Right forelimb (tissue), 1 donor: ENCODE measurements at regions not wholly inside any gene's neighbourhood (a gene's known extent, or its start where the extent isn't known, plus 50 kb on each side); places are given as distances from the start of the nearest gene placed in this dataset.
"Not testable (repeated sequence)": the region's sequence is repeated elsewhere in the genome, so short reads cannot be mapped to it uniquely, and the experiment has no call there.

ENCODE experiments used
- DNase-seq: peaks from one replicate; pipeline ENCODE4 v3.0.0-alpha.2; 2018

DNA sequence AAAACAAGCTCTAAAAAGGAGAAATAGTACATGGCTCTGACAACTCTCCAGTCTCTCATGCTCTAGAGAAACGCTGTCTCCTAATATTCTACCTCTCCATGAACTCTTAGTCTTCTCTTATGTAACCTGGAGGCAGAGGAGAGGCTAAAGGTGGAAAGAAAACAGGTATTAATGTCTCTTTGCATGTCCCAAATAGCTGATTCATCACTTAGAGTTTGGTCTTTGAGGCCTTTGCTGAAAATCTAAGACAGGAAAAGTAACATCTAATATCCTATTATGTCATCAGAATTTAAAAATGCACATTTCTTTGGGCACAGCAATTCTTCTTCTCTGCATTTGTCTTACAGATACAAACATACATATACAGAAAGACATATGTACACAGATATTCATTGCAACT is 127.2 kb downstream of the DHRS2 start:
- no peak for DNase-seq

DNA sequence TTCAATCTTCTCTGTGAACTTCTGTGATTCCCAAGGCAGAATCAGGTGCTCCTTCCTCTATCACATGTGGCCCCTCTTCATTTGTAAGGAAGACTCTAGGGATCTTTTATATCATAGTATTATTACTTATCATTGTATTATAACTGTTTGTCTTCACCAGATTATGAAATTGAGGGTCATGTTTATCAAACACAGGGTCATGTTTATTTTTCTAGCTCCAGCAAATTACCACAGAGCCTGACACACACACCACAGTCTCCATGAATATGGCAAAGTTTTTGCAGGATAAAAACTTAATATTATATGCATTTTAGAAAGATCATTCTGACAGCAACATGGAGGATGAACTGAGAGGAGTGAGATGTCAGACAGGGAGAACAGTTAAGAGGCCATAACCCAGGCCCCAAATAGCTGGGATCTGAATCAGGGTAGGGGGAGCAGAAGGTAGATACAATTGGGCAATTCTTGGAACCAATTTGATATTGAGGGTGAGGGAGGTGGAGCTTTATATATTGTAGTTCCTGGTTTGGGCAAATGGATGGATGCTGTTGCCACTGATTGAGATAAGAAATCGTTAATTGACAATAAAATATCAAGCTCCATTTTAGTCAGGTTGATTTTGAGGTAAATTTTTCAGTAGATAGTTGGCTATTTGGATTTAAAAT is 130.7 kb downstream of the DHRS2 start:
- no peak for DNase-seq

- not testable (repeated sequence) for DNase-seq
Observed at GRCh38 chr14:23769221-23769728, 133.1 kb downstream of the DHRS2 start.

DNA sequence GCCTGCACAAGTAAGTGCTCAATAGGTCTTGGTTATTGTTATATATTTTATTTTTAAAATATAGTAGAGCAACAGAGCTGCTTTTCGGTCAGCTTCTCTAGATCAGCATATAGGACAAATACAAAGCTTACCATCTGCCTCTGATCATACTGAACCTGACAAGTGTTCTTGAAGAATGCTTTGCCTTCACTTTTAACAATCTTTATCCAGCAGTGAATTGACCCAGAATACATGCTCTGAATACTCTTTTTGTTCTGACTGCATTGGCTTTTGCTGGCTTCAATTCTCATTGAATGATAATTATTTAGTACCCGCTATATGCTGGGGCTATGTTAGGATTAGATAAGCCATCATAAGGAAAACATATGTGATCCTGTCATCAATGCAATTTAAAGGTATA is 137.8 kb downstream of the DHRS2 start:
- no peak for DNase-seq

DNA sequence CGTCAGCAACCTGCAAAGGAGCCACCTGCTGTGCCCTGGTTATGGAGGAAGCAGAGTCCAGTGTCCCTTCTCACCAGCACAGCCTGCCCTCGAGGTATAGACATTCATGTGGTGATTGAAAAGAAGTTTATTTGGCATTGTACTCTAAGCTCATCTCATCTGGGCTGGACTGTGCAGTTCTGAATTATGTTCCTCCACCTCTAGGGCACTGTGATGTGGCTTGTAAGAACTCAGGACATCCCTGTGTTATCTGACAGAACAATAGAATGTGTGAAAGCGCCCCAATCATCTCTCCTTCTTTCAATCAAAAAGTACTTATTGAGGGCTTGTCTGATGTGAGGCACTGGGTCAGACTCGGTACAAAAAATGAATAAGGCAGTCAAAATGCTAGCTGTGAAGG is 140.1 kb downstream of the DHRS2 start:
- DNase-seq, result no peak

GRCh38 chr14:23785208-23785607 is 149.0 kb downstream of the DHRS2 start:
- DNase-seq, result no peak

- DNase-seq, result no peak
Observed at GRCh38 chr14:23787436-23787835, 151.3 kb downstream of the DHRS2 start.

DNA sequence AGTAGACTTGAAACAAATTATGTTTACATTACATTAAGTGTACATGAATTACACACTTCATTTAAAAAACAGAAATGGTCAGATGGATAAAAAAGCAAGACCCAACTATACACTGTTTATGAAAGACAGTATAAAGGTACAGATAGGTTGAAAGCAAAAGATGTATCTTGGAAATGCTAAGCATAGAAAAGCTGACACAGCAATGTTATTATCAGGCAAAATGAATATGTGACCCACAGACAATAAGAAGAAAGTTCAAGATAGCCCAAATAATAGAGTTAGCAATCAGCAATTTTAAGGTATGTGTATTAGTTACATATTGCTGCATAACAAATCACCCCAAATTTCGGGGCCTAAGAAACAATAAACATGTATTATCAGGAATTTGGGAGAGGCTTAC is 153.5 kb downstream of the DHRS2 start:
- DNase-seq, result no peak

GRCh38 chr14:23793532-23793931 is 157.4 kb downstream of the DHRS2 start:
- DNase-seq, result no peak

- no peak for DNase-seq
Observed at GRCh38 chr14:23800811-23801210, 152.8 kb upstream of the DHRS4 start.

DNA sequence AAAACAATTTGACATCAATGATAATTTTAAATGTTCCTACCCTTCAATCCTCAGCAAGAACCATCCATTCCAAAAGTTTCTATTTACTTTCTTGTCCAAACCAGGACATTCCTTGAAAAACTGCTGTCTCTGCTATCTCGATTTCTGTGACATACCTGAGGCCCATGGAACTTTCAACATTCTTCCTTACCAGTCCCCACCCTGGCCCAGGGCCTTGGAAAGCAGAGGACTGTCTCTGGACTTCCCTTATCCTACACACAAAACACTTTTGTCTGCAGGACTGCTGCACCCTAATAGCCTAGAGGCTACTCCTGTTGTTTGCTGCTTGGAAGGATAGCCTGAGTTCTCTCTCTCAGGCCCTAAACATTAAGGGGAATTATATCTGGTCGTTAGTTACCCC is 151.8 kb upstream of the DHRS4 start:
- no peak for DNase-seq

DNA sequence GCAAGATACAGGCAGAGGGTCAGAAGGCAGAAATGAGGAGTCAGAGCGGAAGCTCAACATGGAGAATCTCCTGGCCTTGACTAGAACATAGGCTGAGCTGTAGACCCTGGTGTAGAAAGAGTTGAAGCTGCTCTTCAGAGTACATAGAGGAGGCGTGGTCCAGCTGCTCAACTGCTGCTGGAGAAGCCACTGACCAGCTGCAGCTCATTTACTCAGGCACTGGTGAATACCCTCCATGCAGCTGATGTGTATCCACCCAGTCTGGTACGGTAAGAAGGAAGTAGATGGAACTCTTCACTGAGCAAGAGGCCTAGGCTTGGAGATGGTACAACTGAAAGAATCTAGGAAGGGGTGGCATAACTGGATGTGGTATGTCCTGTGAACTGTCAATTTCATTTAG is 148.8 kb upstream of the DHRS4 start:
- no peak for DNase-seq

GRCh38 chr14:23805761-23806160 is 147.8 kb upstream of the DHRS4 start:
- DNase-seq, result no peak

- no peak for DNase-seq
Observed at GRCh38 chr14:23814527-23815256, 138.9 kb upstream of the DHRS4 start.

GRCh38 chr14:23816371-23816770 is 137.2 kb upstream of the DHRS4 start:
- no peak for DNase-seq

DNA sequence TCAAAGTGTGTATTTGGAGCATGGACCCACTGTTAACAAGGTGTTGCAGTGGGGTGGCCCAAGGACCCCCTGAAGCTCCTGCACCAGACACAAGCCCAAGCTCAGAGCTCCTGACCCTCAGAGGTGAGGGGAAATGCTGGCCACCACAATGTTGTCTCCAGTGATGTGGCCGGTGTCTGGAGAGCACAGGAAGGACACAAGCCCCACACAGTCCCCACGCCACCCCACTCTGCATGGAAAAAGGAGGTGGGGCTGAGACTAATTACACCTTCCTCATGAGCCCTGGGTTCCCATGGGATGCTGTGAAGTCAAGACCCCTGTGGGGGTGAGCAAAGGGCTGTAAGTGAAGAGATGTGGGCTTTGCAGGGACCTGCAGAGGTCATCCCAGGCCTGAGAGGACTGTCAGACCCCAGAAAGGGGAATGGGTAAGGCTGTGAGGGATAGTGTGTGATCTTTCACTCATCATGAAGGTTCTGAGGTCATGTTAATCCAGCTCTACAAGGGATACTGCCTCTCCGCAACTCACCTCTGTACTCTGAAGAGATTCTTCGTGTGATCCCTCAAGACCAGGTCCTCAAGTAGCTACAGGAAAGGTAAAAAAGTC is 136.3 kb upstream of the DHRS4 start:
- DNase-seq, result no peak

DNA sequence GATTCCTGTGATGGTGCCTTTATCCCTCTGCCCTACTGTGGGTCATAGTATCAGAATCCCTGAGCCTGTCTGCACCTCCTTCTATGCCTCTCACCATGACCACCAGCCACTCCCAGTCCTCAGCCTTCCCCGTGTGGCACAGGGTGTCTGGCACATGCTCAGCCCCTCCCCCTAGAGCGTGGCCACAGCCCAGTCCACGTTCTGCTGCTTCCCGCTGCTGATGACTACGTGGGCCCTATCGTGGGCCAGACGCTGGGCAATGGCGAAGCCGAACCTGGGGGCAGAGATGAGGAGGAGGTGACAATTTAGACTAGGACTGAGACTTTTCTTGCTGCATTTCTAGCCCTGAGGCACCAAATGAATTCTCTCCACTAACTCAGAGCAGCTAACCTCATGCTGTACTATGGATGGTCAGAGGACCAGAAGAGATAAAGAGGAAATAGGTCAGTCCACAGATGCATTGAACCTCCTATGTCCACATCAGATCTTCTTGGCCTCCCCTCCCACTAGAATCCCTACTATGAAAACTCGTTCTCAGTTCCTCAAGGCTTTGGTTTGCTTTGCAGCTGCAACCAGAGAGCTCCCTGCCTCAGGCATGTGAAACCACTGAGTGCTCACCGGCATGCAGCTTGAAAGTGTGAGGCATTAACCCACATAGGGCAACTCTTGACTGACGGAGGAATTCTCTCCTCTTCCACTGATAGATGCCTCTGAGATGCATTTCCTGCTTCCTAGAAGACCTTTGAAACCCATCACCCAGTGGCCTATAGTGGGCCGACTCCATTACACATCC is 126.3 kb upstream of the DHRS4 start:
- DNase-seq, result no peak

GRCh38 chr14:23828001-23828400 is 125.6 kb upstream of the DHRS4 start:
- DNase-seq, result no peak

DNA sequence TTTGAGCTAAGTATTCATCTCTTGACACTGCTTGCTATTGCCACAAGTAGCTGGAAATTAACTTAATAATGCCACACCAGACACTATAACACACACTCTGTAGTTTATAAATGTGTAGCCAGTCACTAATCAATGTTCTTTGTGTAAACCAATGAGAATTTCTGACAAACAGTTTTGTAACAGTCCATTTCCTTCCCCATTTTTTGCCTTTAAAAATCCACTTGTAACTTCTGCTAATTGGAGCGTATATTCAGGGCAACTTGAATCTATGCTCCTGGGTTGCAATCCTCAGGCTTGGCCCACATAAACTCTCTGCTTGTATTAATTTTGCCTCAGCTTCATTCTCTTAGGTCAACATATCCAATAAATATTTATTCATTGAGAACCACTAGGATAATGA is 125.0 kb upstream of the DHRS4 start:
- DNase-seq, result no peak

DNA sequence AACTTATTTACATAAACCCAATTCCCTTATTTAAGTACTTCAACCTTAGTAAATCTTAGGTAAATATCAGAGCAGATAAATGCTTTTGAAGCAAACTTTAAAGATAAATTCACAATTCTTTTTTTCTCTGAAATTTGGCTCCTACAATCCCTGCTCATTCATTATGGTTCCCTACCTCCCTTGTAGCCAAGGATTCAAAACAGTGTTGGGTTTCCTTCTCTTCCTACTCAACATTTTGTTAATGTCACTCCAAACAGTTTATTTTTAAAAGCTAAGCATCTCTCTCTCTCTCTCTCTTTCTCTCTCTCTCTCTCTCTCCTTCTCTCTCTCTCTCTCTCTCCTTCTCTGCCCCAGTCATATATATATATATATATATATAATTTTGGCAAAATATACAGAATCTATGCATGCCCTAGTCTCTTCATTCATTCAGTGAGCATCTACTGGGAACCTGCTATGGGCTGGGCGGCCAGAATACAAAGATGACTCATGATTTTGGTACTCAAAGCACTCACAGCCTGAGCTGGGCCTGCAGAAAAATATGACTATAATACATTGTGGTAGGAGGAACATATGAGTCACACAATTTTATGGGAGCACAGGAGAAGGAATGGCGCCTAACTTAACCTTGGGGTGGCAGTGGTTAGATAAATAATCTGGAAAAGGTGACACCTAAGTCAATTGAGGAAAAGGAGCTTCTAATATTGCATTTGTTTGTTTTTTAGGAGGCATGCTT is 123.7 kb upstream of the DHRS4 start:
- DNase-seq, result no peak

- DNase-seq, result no peak
Observed at GRCh38 chr14:23831596-23831995, 122.0 kb upstream of the DHRS4 start.

- no peak for DNase-seq
Observed at GRCh38 chr14:23861666-23862065, 91.9 kb upstream of the DHRS4 start.

GRCh38 chr14:23862513-23862912 is 91.1 kb upstream of the DHRS4 start:
- DNase-seq, result no peak
